CD1c-positive myeloid dendritic cell (primary cell): ENCODE measurements at regions not wholly inside any gene's neighbourhood (a gene's known extent, or its start where the extent isn't known, plus 50 kb on each side); places are given as distances from the start of the nearest gene placed in this dataset.
"Not testable (repeated sequence)": the region's sequence is repeated elsewhere in the genome, so short reads cannot be mapped to it uniquely, and the experiment has no call there.

Experiments used
- DNase-seq: peaks from one replicate; pipeline ENCODE4 v3.0.0-alpha.2; 2016; ENCODE audit errors: extremely low spot score

DNA sequence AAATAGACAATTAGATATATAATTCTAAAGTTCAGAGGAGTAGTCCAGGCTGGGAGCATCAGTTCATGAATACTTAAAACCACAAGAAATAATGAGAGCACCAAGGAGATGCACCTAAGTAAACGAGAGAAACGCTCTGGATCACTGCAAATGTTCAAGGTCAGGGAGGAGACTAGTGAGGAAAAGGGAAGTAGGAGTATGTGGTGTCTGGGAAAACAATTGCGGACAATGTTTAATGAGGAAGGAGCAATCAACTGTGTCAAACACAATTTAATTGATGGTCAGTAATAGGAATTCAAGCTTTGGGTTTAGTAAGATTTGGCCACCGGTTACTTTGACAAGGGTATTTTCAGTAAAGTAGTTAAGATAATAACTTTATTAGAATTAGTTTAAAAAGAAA lies 652.2 kb downstream of the DACH1 start:
- no peak for DNase-seq

DNA sequence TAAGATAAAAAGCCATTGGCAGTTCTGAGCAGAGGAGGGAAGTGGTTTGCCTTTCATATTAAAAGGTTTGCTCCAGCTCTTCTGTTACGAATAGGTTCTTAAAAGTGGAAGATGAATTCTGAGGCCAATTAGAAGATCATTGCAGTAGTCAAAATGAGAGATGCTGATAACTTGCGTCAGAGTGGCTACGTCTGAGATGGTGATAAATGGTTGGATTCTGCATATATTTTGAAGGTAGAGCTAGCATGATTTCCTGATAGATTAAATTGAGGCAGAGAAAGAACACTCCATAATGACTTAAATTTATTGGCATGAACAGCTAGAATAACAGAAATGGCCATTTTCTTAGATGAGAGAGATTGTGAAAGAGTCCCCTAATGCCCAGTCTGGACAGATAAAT lies 652.6 kb downstream of the DACH1 start:
- no peak for DNase-seq

DNA sequence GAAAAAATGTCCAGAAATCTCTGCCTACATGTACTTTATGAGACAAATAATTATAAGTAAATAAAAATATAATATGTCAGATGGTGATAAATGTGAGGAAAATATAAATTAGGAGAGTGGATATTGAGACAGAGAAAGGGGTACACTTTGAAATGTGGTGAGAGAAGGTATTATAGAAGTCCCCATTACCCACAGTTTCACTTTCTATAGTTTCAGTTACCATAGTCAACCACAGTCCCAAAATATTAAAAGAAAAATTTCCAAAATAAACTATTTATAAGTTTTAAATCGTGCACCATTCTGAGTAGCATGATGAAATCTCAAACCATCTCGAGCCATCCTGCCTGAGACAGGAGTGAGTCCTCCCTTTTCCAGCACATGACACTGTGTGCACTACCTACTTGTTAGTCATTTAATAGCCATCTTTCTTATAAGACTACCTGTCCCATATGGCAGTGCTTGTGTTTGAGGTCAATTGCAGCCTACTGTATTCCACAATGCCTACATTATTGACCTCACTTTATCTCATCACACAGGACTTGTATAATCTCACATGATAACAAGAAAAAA lies 653.7 kb downstream of the DACH1 start:
- DNase-seq = no peak

DNA sequence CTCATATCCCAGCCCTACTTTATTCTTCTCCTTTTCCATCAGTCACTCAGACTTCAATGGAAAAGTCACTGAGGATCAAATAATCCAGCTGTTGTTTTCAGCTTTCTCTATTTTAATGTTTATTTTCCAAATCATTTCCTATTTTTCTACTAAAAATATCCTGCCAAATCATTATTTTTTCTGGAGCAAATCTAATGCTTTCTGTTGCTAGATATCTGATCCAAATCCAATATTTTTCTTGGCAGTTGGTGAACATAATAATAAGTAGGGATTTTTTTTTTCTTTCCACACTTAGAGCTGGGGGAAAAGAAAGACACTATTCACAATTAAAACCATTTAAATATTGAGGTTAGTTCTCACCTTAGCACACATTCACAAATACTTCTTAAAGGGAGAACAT lies 656.1 kb downstream of the DACH1 start:
- no peak for DNase-seq

DNA sequence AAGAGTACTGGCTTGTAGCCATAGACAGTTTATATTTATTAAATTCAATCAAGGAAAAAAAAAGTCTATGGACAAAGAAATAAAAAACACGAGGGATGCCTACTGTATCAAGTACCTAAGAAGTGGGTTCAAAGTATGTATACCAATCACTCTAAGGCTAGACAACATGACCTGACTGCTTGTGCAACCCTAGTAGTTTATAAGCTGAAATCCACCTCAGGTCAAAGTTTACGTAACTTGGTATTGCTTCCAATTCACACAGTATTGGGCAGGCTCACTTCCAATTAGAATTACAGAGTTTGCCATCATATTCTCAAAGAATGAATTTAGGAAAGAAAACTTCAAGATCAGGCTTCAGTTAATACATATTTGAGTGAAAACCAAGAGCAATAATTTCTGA lies 657.8 kb downstream of the DACH1 start:
- DNase-seq = no peak

- not testable (repeated sequence) for DNase-seq
These were observed 682.4 kb downstream of the DACH1 start for GRCh38 chr13:71184583-71184982.

- not testable (repeated sequence) for DNase-seq
These were observed 683.7 kb downstream of the DACH1 start for GRCh38 chr13:71183352-71183751.

GRCh38 chr13:71171740-71172139 lies 695.3 kb downstream of the DACH1 start:
- DNase-seq = no peak

DNA sequence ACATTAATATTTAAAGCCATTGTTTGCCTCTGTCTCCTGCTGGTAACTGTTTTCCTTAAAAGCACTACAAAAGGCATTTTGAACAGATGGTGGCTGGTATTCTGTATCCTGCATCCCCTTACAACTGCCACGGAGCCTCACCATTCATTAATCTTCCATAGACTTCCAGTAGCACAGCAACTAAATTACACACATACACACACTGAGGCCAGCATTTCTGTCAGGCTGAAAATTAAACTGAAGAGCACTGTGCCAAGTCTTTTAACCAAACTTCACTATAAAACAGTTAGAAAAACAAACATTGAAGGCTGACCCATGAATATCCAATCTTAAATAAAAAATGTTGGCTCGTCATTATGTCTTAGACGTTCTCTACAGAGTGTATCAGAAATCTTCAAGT lies 697.8 kb downstream of the DACH1 start:
- DNase-seq = no peak

DNA sequence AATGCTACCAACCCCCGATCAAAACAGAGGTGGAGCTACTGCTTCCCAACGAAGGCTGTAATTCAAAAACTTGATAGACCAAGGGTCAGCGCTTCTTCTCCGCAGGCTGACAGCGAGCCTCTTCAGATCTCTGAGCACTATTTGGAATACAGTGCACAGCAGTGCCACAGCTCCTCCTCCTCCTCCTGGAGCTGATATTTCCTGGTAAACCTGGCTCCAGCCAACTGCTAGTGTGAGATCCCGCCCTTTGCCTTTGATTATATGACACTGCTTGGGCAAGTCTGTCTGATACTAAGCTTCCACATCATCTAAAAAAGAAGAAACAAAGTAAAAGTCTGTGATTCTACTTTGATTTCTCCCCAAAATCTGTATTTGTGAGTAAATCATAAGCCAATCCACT lies 710.5 kb downstream of the DACH1 start:
- DNase-seq = no peak

DNA sequence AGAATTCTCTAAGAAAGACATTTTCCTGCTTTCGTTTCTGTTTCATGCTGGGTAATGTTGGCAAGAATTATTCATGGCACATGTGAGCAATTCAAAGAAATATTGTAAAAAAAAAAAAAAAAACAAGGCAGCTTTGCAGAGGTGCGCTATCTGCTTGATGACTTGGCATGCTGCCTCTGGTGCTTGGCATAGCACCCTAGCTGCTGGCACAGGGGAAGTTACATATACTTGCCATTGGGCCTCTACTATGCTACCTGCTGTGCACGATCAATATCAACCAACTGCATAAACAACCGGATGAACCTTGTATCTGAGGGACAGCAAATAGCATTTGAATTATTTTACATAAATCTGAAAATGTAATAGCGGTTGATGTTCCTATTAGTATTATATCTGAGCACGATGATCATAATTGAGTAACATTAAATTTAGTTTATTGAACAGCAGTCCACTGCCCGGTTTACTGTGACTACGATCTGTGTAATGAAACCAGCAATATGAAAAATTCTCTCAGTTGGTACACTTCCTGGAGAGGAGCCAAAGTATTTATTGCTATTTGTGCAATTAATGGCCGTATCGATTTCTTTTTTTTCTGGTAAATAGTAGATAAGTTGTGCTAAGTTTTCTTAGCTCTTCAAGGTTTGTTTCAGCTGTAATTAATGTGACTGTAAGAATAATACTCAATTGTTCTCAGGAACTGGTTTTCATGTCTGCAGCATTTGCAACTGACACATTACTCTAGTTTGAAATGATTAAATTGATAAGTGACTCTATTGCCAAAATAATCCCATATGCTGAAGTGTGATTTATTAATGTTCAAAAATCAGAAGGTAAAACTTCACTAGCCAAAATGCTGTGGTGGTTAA lies 717.3 kb downstream of the DACH1 start:
- DNase-seq = no peak

- DNase-seq = no peak
These were observed 718.0 kb downstream of the DACH1 start for GRCh38 chr13:71149046-71149445.

GRCh38 chr13:71148396-71148795 lies 718.6 kb downstream of the DACH1 start:
- DNase-seq = no peak

DNA sequence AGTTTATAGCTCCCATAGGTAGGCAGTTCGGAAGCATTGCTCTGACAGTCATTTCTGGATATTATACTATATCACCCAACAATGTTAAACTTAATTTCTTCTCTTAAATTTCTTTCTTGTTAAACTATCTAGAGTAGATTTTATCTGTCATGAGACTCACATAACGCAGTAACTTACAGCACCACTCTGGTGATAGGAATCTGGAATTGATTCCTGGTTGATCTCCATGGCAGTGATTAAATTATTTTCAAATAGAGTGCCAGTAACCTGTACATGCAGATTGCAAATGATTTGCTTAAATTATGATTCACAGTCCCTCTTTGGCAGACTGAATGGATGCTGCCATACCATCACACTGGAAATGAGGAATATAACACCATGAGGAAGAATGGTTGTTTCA lies 722.1 kb downstream of the DACH1 start:
- DNase-seq = no peak

DNA sequence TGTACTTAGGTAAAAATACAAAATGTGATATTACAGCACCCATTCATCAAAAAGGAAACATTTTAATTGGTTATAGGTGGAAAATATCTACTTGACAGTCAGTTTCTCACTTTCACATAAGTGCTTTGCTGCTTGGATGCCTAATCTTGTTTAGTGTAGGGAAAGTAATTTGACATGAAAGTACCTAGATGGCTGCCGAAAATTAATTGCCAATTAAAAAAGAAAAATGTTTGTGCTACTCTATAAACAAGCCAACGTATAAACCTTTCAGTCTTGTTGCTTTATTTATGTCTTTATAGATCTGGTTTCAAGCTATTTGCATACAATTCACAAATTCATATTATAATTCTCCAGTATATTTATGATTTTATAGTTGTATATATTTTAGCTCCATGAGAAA lies 729.9 kb downstream of the DACH1 start:
- no peak for DNase-seq

- no peak for DNase-seq
These were observed 742.8 kb downstream of the DACH1 start for GRCh38 chr13:71124230-71124629.

DNA sequence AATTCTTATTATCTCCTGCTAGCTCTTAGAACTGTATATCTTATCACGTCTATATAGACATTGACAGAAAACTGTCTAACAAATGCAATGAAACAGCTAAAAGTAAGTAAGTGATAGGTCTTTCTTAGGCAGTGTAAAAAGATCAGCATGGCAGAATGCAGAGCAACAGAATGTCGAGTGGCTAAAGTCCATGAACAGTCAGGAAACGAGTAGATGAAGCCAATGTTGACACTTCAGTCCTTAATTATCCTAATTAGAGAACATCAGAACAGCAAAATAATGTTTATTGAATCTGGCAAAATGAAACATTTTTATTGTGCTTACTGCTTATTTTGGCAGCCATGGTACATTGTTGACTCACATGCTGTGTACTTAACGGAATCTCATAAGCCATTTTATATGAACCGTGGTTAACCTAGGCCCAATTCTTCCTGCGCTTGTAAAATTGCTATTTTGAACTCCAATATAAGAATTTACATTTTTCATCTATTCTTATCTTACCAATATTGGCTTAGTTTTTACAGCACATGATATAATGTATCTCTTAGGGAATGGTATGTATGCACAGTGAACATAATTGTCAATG lies 748.1 kb downstream of the DACH1 start:
- no peak for DNase-seq

DNA sequence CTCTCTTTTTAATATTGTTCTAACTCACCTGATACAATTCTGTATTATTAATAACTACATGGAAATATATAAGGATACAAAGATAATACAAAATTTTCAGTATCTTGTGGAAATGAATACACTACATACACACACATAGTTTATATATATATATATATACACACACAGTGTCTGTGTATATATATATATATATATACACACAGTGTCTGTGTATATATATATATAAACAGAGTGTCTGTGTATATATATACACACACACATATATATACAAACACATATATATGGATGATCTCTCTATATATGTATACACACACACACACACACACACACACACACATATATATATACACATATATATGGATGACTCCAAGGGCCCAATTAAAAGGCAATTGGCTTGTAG lies 749.1 kb downstream of the DACH1 start:
- DNase-seq = no peak

GRCh38 chr13:71115301-71115700 lies 751.7 kb downstream of the DACH1 start:
- DNase-seq = no peak

DNA sequence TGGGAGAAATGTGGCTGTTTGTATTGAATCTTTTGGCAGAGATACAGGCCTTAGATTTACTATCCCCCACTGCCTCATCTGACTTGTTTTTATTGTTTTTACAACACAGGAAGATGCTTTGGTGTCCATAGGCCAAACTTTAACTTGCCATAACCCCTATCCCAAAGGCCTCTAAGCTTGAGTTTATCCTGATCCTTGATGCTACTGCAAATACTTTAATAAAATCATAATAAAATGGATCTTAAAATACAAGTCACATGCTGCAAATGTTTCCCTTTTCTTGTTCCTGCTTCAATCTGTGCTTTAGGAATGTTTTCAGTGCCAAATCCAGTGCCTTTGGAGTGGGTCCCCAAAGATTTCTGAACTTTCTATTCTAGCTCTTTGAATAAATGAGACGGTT lies 770.6 kb downstream of the DACH1 start:
- DNase-seq = no peak

- no peak for DNase-seq
These were observed 776.0 kb downstream of the DACH1 start for GRCh38 chr13:71090990-71091389.

- no peak for DNase-seq
These were observed 777.9 kb downstream of the DACH1 start for GRCh38 chr13:71089056-71089455.

DNA sequence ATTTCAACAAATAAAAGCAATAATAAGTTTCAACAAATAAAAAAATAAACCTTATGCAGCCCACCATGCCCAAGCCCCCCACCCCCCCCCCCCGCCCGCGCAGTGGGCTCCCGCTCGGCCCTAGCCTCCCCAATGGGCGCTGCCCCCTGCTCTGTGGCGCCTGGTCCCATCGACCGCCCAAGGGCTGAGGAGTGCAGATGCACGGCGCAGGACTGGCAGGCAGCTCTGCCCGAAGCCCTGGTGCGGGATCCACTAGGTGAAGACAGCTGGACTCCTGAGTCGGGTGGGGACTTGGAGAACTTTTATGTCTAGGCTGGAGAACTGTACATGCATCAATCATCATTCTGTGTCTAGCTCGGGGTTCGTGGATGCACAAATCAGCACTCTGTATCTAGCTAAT lies 779.6 kb downstream of the DACH1 start:
- DNase-seq = no peak
